ENCODE measurements at regions not wholly inside any gene's neighbourhood (a gene's known extent, or its start where the extent isn't known, plus 50 kb on each side); places are given as distances from the start of the nearest gene placed in this dataset.
"Not testable (repeated sequence)": the region's sequence is repeated elsewhere in the genome, so short reads cannot be mapped to it uniquely, and the experiment has no call there.

GRCh38 chr14:106537597-106537996, 1011.2 kb downstream of the TMEM121 start:
- H3K9me3 ChIP-seq (ENCODE audit: control extremely low read depth in 1 of 3, control insufficient read depth in 2 of 3, insufficient read depth in 1 of 3, low read length in 2 of 3); H3K36me3 ChIP-seq (replicated peaks in 1 of 2; ENCODE audit: control extremely low read depth in 1 of 2, control insufficient read depth in 1 of 2, extremely low read depth in 1 of 2, insufficient read depth in 2 of 2, low read length in 1 of 2); H4K20me1 ChIP-seq (ENCODE audit: control insufficient read depth, insufficient read depth, low read length, poor library complexity, severe bottlenecking); H2AFZ ChIP-seq (ENCODE audit: insufficient read depth, low read depth, low read length, poor library complexity, severe bottlenecking); POLR2A ChIA-PET; H3K79me2 ChIP-seq (ENCODE audit: control insufficient read depth, insufficient read depth, low read length); intact Hi-C loops (cut with micrococcal nuclease); H3K9me3 Mint-ChIP-seq (ENCODE audit: insufficient read depth); H3K27me3 ChIP-seq (replicated peaks in 1 of 4; ENCODE audit: control extremely low read depth in 1 of 4, control insufficient read depth in 3 of 4, insufficient read depth in 4 of 4, low read length in 3 of 4); ATAC-seq (ENCODE audit: low read depth); H3K9ac ChIP-seq (ENCODE audit: low read length): not testable (repeated sequence)
- H3K4me2 ChIP-seq (replicated peaks; ENCODE audit: low read depth, low read length, poor library complexity, severe bottlenecking): peak overlapping the region; percentile 56
- H3K27ac ChIP-seq (ENCODE audit: low read length in 2 of 2): peak overlapping the region; percentile 57 to 85
- Mint-ChIP-seq H3K4me1 (peaks cover 43% of the 10 kb centered on the region), H3K4me3 (peak overlapping the region; percentile 60), H3K27ac (peak overlapping the region; percentile 85), H3K27me3 (peaks cover 11% of the 10 kb centered on the region)
- H3K4me1 ChIP-seq (ENCODE audit: control insufficient read depth in 2 of 2, insufficient read depth in 2 of 2, low read length in 2 of 2): peaks cover 33 to 36% of the 10 kb centered on the region in 2 donors
- peak; percentile 80 for DNase-seq
- peak; percentile 36 for TF ChIP-seq CTCF (IDR thresholded peaks at IDR 0.05)
- H3K4me3 ChIP-seq (ENCODE audit: control extremely low read depth in 1 of 5, extremely low read depth in 1 of 5, insufficient read depth in 1 of 5, low read depth in 2 of 5, low read length in 4 of 5): peak overlapping the region in 1 of 5 experiments; percentile 30
- CTCF ChIA-PET: interaction anchor here (0.6 to 3.5 kb wide), 7 partner anchors 7 to 421 kb away, joined by 3 to 54 read pairs (median 14); no protein-coding TSS in a partner anchor
- WGBS (ENCODE audit: insufficient coverage): 100% methylated on average over 1 of the region's 11 CpGs

DNA sequence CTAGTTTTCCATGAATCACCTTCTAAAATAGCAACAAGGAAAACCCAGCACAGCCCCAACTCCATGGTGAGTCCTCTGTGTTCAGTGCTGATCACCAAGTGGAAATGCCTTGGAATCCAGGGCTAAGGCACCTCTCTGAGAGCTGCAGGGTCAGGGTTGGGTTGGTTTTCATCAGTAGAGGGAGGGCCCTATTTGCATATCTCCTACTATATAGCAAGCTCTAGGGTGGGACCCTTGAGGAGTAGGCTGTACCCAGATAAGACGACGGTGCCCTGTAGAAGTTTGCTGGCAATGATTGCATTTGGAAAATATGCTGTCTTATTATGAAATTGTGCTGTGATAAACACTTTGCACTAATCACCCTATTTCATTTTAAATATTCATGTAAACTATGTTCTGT, 1011.8 kb downstream of the TMEM121 start:
- Histone ChIP-seq H2AFZ (ENCODE audit: insufficient read depth, low read depth, low read length, poor library complexity, severe bottlenecking) (no peak overlapping the region), H3K27ac (ENCODE audit: low read length in 2 of 2) (peak overlapping the region; percentile 57 to 85), H3K9me3 (ENCODE audit: control extremely low read depth in 1 of 3, control insufficient read depth in 2 of 3, insufficient read depth in 1 of 3, low read length in 2 of 3) (no peaks in the 10 kb centered on the region), H3K4me1 (ENCODE audit: control insufficient read depth in 2 of 2, insufficient read depth in 2 of 2, low read length in 2 of 2) (peaks cover 33 to 36% of the 10 kb centered on the region in 2 donors), H3K4me2 (replicated peaks; ENCODE audit: low read depth, low read length, poor library complexity, severe bottlenecking) (peak overlapping the region; percentile 56), H3K36me3 (replicated peaks in 1 of 2; ENCODE audit: control extremely low read depth in 1 of 2, control insufficient read depth in 1 of 2, extremely low read depth in 1 of 2, insufficient read depth in 2 of 2, low read length in 1 of 2) (no peaks in the 10 kb centered on the region), H3K27me3 (replicated peaks in 1 of 4; ENCODE audit: control extremely low read depth in 1 of 4, control insufficient read depth in 3 of 4, insufficient read depth in 4 of 4, low read length in 3 of 4) (peaks cover 0 to 5% (median 1%) of the 10 kb centered on the region in 4 experiments), H3K79me2 (ENCODE audit: control insufficient read depth, insufficient read depth, low read length) (no peaks in the 10 kb centered on the region), H3K4me3 (ENCODE audit: control extremely low read depth in 1 of 5, extremely low read depth in 1 of 5, insufficient read depth in 1 of 5, low read depth in 2 of 5, low read length in 4 of 5) (peak overlapping the region in 1 of 5 experiments; percentile 30), H4K20me1 (ENCODE audit: control insufficient read depth, insufficient read depth, low read length, poor library complexity, severe bottlenecking) (no peaks in the 10 kb centered on the region), H3K9ac (ENCODE audit: low read length) (no peak overlapping the region)
- intact Hi-C loops (cut with micrococcal nuclease): no loop called here
- ChIA-PET CTCF (interaction anchor here (0.6 to 3.5 kb wide), 13 partner anchors 8 to 422 kb away, joined by 3 to 54 read pairs (median 4); no protein-coding TSS in a partner anchor), POLR2A (interaction anchor here (0.5 to 1.1 kb wide), 2 partner anchors 676 to 858 kb away, joined by 4 read pairs; no protein-coding TSS in a partner anchor)
- WGBS (ENCODE audit: insufficient coverage): no CpG with 5 or more reads among the region's 2 CpGs
- Mint-ChIP-seq H3K4me3 (peak overlapping the region; percentile 60), H3K27me3 (peaks cover 10% of the 10 kb centered on the region), H3K27ac (peak overlapping the region; percentile 85), H3K9me3 (ENCODE audit: insufficient read depth) (no peaks in the 10 kb centered on the region), H3K4me1 (peaks cover 43% of the 10 kb centered on the region)
- TF ChIP-seq EZH2 (IDR thresholded peaks at IDR 0.05; ENCODE audit: borderline replicate concordance, insufficient read depth, low read depth, low read length, poor library complexity, severe bottlenecking) (no peak), CTCF (IDR thresholded peaks at IDR 0.05) (no peak)
- DNase-seq (peak; percentile 54), ATAC-seq (ENCODE audit: low read depth) (no peak)
